Panc1 (cell line): ENCODE measurements at regions not wholly inside any gene's neighbourhood (a gene's known extent, or its start where the extent isn't known, plus 50 kb on each side); places are given as distances from the start of the nearest gene placed in this dataset.
"Not testable (repeated sequence)": the region's sequence is repeated elsewhere in the genome, so short reads cannot be mapped to it uniquely, and the experiment has no call there.

Experiments
- ATAC-seq: fragments of 200-7000 bp; cut with Tn5 transposase; 2 replicates; pipeline ENCODE4 v1.9.1; 2020; ENCODE audit warnings: mild to moderate bottlenecking, moderate library complexity
- BruUV-seq: library from RNA; stranded (reverse); fragments of 400-500 nt; replicated peaks from 2 replicates; lab custom pipeline; 2021; lab: Mats Ljungman, UMichigan
- CTCF ChIA-PET: fragments of 300-600 bp; sonication (Branson Sonifier 250); formaldehyde crosslinking; loops from one replicate; lab custom pipeline; 2022; ENCODE audit warnings: antibody characterized with exemption; lab: Charles Lee
- POLR2A ChIA-PET: fragments of 300-600 bp; sonication (Branson Sonifier 250); formaldehyde crosslinking; loops from one replicate; lab custom pipeline; 2022; ENCODE audit warnings: antibody characterized with exemption; lab: Charles Lee
- DNase-seq: peaks from one replicate; pipeline ENCODE4 v3.0.0-alpha.2; 2010; ENCODE audit warnings: low read depth, low spot score
- H3K27ac ChIP-seq: 2 replicates; pipeline ENCODE4 v1.5.1; 2011; ENCODE audit warnings: mild to moderate bottlenecking, low read length, inconsistent platforms
- H3K27me3 ChIP-seq: fragments of 200-500 bp; sonication (Bioruptor generic); 2 replicates; pipeline ENCODE4 v1.6.0; 2014; ENCODE audit warnings: low read length, inconsistent platforms; ENCODE audit not compliant: control insufficient read depth, insufficient read depth
- H3K36me3 ChIP-seq: fragments of 200-500 bp; sonication (Bioruptor generic); 2 replicates; pipeline ENCODE4 v1.5.1; 2014; ENCODE audit warnings: inconsistent platforms, mild to moderate bottlenecking, low read length, moderate library complexity; ENCODE audit not compliant: control insufficient read depth, insufficient read depth
- H3K4me1 ChIP-seq: 2 replicates; pipeline ENCODE4 v1.5.1; 2011; ENCODE audit warnings: inconsistent platforms, mild to moderate bottlenecking, low read length, moderate library complexity; ENCODE audit not compliant: control insufficient read depth, insufficient read depth
- H3K4me3 ChIP-seq, 2 experiments: 2 replicates each; pipeline ENCODE4 v1.5.1; 2011 to 2012; ENCODE audit warnings: low read depth in 2 of 2, low read length in 2 of 2, mild to moderate bottlenecking in 2 of 2, inconsistent platforms in 1 of 2, moderate library complexity in 1 of 2
- H3K9me3 ChIP-seq: fragments of 200-500 bp; sonication (Bioruptor generic); 2 replicates; pipeline ENCODE4 v1.5.1; 2014; ENCODE audit warnings: low read depth, mild to moderate bottlenecking, inconsistent platforms, low read length, moderate library complexity; ENCODE audit not compliant: control insufficient read depth, insufficient read depth
- CTCF ChIP-seq: fragments of 450-650 bp; IDR thresholded peaks from 2 replicates; pipeline ENCODE4 v1.5.1; 2017; ENCODE audit warnings: mild to moderate bottlenecking
- POLR2AphosphoS5 ChIP-seq: IDR thresholded peaks from 2 replicates; pipeline ENCODE4 v1.6.1; 2012; ENCODE audit warnings: mild to moderate bottlenecking, low read depth, low read length, moderate library complexity
- REST ChIP-seq, 2 experiments: IDR thresholded peaks; 2 replicates each; pipeline ENCODE4 v1.6.1; 2011 to 2012; ENCODE audit warnings: low read depth in 2 of 2, control low read depth in 1 of 2, low read length in 1 of 2, mild to moderate bottlenecking in 1 of 2, moderate library complexity in 1 of 2; ENCODE audit not compliant: insufficient read depth in 1 of 2
- SIN3A ChIP-seq: IDR thresholded peaks from 2 replicates; pipeline ENCODE4 v1.6.1; 2012; ENCODE audit warnings: low read depth, mild to moderate bottlenecking, low read length, moderate library complexity, borderline replicate concordance; ENCODE audit not compliant: insufficient read depth
- TCF7L2 ChIP-seq: IDR thresholded peaks from 2 replicates; pipeline ENCODE4 v1.6.1; 2011; ENCODE audit warnings: mild to moderate bottlenecking, low read depth, low read length, inconsistent platforms
- in situ Hi-C: cut with HindIII; loops from 2 replicates; pipeline ENCODE4 v1.10.0; 2016; ENCODE audit warnings: low sequenced_read_pairs, low pct_unique_long_range_greater_than_20kb
- intact Hi-C: fragments of 100-400 bp; cut with micrococcal nuclease; formaldehyde crosslinking; loops from one replicate; pipeline ENCODE4 v1.10.0; 2022; ENCODE audit not compliant: unreplicated experiment

- in situ Hi-C loops (no loop called here), intact Hi-C loops (no loop called here)
- DNase-seq = no peak
- no peak for ATAC-seq
- CTCF ChIA-PET = no interaction called here
- TF ChIP-seq POLR2AphosphoS5 = no peak
- no peak for TF ChIP-seq REST (IDR thresholded peaks at IDR 0.05; ENCODE audit: insufficient read depth in 1 of 2, low read depth in 2 of 2, low read length in 1 of 2)
- no peak for TF ChIP-seq TCF7L2
- TF ChIP-seq SIN3A = no peak
- no peak for TF ChIP-seq CTCF
- BruUV-seq = no TSS peak
- POLR2A ChIA-PET = no interaction called here
- H3K4me1 ChIP-seq = no peaks in the 10 kb centered on the region
- H3K27ac ChIP-seq = no peak overlapping the region
- H3K9me3 ChIP-seq = no peaks in the 10 kb centered on the region
- no peaks in the 10 kb centered on the region for H3K36me3 ChIP-seq
- H3K4me3 ChIP-seq = no peak overlapping the region
- H3K27me3 ChIP-seq = no peaks in the 10 kb centered on the region
Measured at GRCh38 chr5:147112899-147113298, 121.9 kb upstream of the STK32A start.

DNA sequence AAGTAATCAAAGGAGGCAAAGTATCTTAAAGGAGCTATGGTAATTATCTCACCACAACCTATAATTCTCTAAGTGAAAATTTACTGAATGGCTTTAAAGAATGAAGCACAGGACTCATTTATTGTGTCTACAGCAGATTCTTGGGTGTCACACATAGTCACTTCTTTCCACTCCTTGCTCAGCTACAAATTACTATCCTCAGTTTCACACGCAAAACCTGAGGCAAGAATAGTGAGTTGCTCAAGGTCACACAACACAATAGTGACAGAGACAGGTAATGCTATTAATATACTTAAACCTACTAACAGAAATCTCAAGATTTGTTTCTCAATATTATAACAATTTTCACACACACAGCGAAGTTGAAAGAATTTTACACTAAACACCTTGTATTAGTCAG lies 120.9 kb upstream of the STK32A start:
- DNase-seq (no peak), ATAC-seq (no peak)
- no peaks in the 10 kb centered on the region for H3K9me3 ChIP-seq
- ChIA-PET POLR2A (no interaction called here), CTCF (no interaction called here)
- intact Hi-C loops (no loop called here), in situ Hi-C loops (no loop called here)
- no peaks in the 10 kb centered on the region for H3K4me1 ChIP-seq
- H3K27me3 ChIP-seq = no peaks in the 10 kb centered on the region
- BruUV-seq = no TSS peak
- no peak overlapping the region for H3K27ac ChIP-seq
- H3K36me3 ChIP-seq = no peaks in the 10 kb centered on the region
- no peak overlapping the region for H3K4me3 ChIP-seq
- TF ChIP-seq SIN3A = no peak
- TF ChIP-seq TCF7L2 = no peak
- TF ChIP-seq POLR2AphosphoS5 = no peak
- TF ChIP-seq REST (IDR thresholded peaks at IDR 0.05; ENCODE audit: insufficient read depth in 1 of 2, low read depth in 2 of 2, low read length in 1 of 2) = no peak
- no peak for TF ChIP-seq CTCF

- POLR2A ChIA-PET, CTCF ChIA-PET: not testable (repeated sequence)
Measured at GRCh38 chr5:147139759-147140158, 95.1 kb upstream of the STK32A start.

More at GRCh38 chr5:147139759-147140158, 95.1 kb upstream of the STK32A start:
- H3K27me3 ChIP-seq, H3K27ac ChIP-seq, ATAC-seq, BruUV-seq, H3K36me3 ChIP-seq, intact Hi-C loops, DNase-seq, H3K4me3 ChIP-seq, H3K4me1 ChIP-seq, H3K9me3 ChIP-seq, in situ Hi-C loops: not testable (repeated sequence)
